ENCODE measurements at regions not wholly inside any gene's neighbourhood (a gene's known extent, or its start where the extent isn't known, plus 50 kb on each side); places are given as distances from the start of the nearest gene placed in this dataset.

DNA sequence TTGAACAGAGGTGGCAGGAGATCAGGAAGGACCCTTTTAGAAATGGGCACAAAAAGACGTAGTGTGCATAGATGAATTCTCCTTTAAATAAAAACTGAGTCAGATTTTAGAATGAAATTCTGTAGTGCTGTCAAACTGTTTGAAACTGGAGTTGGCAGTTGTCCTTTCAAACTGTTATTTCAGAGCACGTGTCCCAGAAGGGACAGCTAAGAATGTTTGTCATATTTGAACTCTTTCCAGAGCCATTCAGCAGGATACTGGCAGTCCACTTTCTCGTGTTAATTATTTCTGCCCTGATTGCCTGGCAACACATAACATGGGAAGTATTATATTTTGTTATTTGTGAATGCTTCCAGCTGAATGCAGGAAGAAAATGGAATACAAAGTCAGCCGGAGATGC, 212.3 kb upstream of the DPYD start:
- Histone ChIP-seq H3K27ac (ENCODE audit: extremely low read depth, low read depth, low read length) (no peak overlapping the region), H3K4me3 (ENCODE audit: low read depth, low read length) (no peak overlapping the region), H3K4me1 (ENCODE audit: control insufficient read depth, insufficient read depth, low read length) (no peaks in the 10 kb centered on the region), H3K9me3 (ENCODE audit: control insufficient read depth, insufficient read depth, low read depth, low read length) (no peaks in the 10 kb centered on the region), H3K36me3 (ENCODE audit: control insufficient read depth in 2 of 2, insufficient read depth in 1 of 2, low read length in 2 of 2) (no peaks in the 10 kb centered on the region)
- ChIA-PET CTCF (interaction anchor here (0.7 kb wide), 1 partner anchor 80 kb away, joined by 3 read pairs; no protein-coding TSS in a partner anchor), POLR2A (no interaction called here)
- TF ChIP-seq ZNF677 (tag by site-specific recombination; IDR thresholded peaks at IDR 0.05) (no peak), GLIS2 (tag by site-specific recombination; IDR thresholded peaks at IDR 0.05) (no peak), ZXDB (tag by site-specific recombination; IDR thresholded peaks at IDR 0.05) (no peak), SETDB1 (IDR thresholded peaks at IDR 0.05; ENCODE audit: insufficient read length, low read length) (no peak), ZNF610 (tag by site-specific recombination; IDR thresholded peaks at IDR 0.05; ENCODE audit: borderline replicate concordance) (no peak), ZNF621 (tag by site-specific recombination; IDR thresholded peaks at IDR 0.05) (no peak), KLF8 (tag by site-specific recombination; IDR thresholded peaks at IDR 0.05) (no peak), ZBTB8A (tag by site-specific recombination; IDR thresholded peaks at IDR 0.05) (no peak), SP7 (tag by site-specific recombination; IDR thresholded peaks at IDR 0.05) (no peak), ZNF416 (tag by site-specific recombination; IDR thresholded peaks at IDR 0.05) (no peak), SCRT2 (tag by site-specific recombination; IDR thresholded peaks at IDR 0.05) (no peak), ZNF140 (tag by site-specific recombination; IDR thresholded peaks at IDR 0.05) (no peak), ZNF623 (tag by site-specific recombination; IDR thresholded peaks at IDR 0.05) (no peak), FEZF1 (tag by site-specific recombination; IDR thresholded peaks at IDR 0.05) (no peak), ZSCAN23 (tag by site-specific recombination; IDR thresholded peaks at IDR 0.05) (no peak)
- TF ChIP-seq, protein P1, sequence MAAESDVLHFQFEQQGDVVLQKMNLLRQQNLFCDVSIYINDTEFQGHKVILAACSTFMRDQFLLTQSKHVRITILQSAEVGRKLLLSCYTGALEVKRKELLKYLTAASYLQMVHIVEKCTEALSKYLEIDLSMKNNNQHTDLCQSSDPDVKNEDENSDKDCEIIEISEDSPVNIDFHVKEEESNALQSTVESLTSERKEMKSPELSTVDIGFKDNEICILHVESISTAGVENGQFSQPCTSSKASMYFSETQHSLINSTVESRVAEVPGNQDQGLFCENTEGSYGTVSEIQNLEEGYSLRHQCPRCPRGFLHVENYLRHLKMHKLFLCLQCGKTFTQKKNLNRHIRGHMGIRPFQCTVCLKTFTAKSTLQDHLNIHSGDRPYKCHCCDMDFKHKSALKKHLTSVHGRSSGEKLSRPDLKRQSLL (tag by site-specific recombination; IDR thresholded peaks at IDR 0.05) = no peak
- TF ChIP-seq, protein P2, sequence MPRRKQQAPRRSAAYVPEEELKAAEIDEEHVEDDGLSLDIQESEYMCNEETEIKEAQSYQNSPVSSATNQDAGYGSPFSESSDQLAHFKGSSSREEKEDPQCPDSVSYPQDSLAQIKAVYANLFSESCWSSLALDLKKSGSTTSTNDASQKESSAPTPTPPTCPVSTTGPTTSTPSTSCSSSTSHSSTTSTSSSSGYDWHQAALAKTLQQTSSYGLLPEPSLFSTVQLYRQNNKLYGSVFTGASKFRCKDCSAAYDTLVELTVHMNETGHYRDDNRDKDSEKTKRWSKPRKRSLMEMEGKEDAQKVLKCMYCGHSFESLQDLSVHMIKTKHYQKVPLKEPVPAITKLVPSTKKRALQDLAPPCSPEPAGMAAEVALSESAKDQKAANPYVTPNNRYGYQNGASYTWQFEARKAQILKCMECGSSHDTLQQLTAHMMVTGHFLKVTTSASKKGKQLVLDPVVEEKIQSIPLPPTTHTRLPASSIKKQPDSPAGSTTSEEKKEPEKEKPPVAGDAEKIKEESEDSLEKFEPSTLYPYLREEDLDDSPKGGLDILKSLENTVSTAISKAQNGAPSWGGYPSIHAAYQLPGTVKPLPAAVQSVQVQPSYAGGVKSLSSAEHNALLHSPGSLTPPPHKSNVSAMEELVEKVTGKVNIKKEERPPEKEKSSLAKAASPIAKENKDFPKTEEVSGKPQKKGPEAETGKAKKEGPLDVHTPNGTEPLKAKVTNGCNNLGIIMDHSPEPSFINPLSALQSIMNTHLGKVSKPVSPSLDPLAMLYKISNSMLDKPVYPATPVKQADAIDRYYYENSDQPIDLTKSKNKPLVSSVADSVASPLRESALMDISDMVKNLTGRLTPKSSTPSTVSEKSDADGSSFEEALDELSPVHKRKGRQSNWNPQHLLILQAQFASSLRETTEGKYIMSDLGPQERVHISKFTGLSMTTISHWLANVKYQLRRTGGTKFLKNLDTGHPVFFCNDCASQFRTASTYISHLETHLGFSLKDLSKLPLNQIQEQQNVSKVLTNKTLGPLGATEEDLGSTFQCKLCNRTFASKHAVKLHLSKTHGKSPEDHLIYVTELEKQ (tag by site-specific recombination; IDR thresholded peaks at IDR 0.05; ENCODE audit: borderline replicate concordance) = no peak

DNA sequence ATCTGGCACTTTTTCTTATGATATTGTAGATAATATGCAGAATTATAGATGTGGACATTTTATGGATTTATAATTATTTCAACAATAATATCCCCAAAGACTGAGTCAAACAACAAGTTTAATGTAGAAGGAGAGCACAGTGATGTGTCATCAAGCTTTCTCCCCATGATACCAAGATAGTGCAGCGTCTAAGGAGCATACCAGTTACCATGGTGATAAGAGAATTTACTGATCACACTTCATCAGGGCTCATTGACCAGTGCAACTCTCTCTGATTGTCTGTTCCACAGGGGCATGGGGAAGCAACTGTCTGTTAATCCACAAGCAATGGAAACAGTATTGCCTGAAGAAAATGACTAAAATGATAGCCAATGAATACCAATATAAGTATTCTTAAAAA, 209.6 kb upstream of the DPYD start:
- TF ChIP-seq, protein P3, sequence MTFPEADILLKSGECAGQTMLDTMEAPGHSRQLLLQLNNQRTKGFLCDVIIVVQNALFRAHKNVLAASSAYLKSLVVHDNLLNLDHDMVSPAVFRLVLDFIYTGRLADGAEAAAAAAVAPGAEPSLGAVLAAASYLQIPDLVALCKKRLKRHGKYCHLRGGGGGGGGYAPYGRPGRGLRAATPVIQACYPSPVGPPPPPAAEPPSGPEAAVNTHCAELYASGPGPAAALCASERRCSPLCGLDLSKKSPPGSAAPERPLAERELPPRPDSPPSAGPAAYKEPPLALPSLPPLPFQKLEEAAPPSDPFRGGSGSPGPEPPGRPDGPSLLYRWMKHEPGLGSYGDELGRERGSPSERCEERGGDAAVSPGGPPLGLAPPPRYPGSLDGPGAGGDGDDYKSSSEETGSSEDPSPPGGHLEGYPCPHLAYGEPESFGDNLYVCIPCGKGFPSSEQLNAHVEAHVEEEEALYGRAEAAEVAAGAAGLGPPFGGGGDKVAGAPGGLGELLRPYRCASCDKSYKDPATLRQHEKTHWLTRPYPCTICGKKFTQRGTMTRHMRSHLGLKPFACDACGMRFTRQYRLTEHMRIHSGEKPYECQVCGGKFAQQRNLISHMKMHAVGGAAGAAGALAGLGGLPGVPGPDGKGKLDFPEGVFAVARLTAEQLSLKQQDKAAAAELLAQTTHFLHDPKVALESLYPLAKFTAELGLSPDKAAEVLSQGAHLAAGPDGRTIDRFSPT (tag by site-specific recombination; IDR thresholded peaks at IDR 0.05) = no peak
- TF ChIP-seq KLF8 (tag by site-specific recombination; IDR thresholded peaks at IDR 0.05) = no peak
- H3K27ac ChIP-seq (ENCODE audit: extremely low read depth, low read depth, low read length) = no peak overlapping the region
- H3K4me1 ChIP-seq (ENCODE audit: control insufficient read depth, insufficient read depth, low read length) = no peaks in the 10 kb centered on the region
- ChIA-PET POLR2A (no interaction called here), CTCF (no interaction called here)
- no peaks in the 10 kb centered on the region for H3K36me3 ChIP-seq (ENCODE audit: control insufficient read depth in 2 of 2, insufficient read depth in 1 of 2, low read length in 2 of 2)
- H3K9me3 ChIP-seq (ENCODE audit: control insufficient read depth, insufficient read depth, low read depth, low read length) = no peaks in the 10 kb centered on the region
- H3K4me3 ChIP-seq (ENCODE audit: low read depth, low read length) = no peak overlapping the region
